ENCODE measurements at regions not wholly inside any gene's neighbourhood (a gene's known extent, or its start where the extent isn't known, plus 50 kb on each side); places are given as distances from the start of the nearest gene placed in this dataset.

GRCh38 chrX:4805502-4805901, 1092.1 kb upstream of the PRKX start:
- peak in 1 of 2 donors; percentile 9 for DNase-seq
- no peaks in the 10 kb centered on the region for H3K4me1 ChIP-seq
- no peaks in the 10 kb centered on the region for H3K27me3 ChIP-seq
- TF ChIP-seq, protein P1, sequence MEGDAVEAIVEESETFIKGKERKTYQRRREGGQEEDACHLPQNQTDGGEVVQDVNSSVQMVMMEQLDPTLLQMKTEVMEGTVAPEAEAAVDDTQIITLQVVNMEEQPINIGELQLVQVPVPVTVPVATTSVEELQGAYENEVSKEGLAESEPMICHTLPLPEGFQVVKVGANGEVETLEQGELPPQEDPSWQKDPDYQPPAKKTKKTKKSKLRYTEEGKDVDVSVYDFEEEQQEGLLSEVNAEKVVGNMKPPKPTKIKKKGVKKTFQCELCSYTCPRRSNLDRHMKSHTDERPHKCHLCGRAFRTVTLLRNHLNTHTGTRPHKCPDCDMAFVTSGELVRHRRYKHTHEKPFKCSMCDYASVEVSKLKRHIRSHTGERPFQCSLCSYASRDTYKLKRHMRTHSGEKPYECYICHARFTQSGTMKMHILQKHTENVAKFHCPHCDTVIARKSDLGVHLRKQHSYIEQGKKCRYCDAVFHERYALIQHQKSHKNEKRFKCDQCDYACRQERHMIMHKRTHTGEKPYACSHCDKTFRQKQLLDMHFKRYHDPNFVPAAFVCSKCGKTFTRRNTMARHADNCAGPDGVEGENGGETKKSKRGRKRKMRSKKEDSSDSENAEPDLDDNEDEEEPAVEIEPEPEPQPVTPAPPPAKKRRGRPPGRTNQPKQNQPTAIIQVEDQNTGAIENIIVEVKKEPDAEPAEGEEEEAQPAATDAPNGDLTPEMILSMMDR (IDR thresholded peaks at IDR 0.05) = no peak
- no peaks in the 10 kb centered on the region for H3K36me3 ChIP-seq
- H3K9me3 ChIP-seq = peaks cover 0 to 33% (median 0%) of the 10 kb centered on the region in 11 donors
- H3K4me3 ChIP-seq = no peak overlapping the region
- 25 to 32% methylated on average over 4 of the region's 4 CpGs for WGBS, 2 donors
- peak in 3 of 8 donors; percentile 46 to 72 (median 67) for ATAC-seq
- intact Hi-C loops (cut with DNase I) = no loop called here
- H3K27ac ChIP-seq = no peak overlapping the region

GRCh38 chrX:4800756-4801155, 1087.3 kb upstream of the PRKX start:
- no peak overlapping the region for H3K4me3 ChIP-seq
- no peak for DNase-seq
- H3K27ac ChIP-seq = no peak overlapping the region
- no peaks in the 10 kb centered on the region for H3K4me1 ChIP-seq
- whole genome bisulfite sequencing, 2 donors = 86 to 90% methylated on average over 4 of the region's 4 CpGs
- no peak for ATAC-seq
- peaks cover 0 to 10% (median 0%) of the 10 kb centered on the region in 11 donors for H3K9me3 ChIP-seq
- intact Hi-C loops (cut with DNase I) = no loop called here
- TF ChIP-seq, protein P1 (IDR thresholded peaks at IDR 0.05) = no peak
- no peaks in the 10 kb centered on the region for H3K27me3 ChIP-seq
- no peaks in the 10 kb centered on the region for H3K36me3 ChIP-seq

GRCh38 chrX:4787971-4788370, 1074.5 kb upstream of the PRKX start:
- peaks cover 0 to 12% (median 0%) of the 10 kb centered on the region in 11 donors for H3K9me3 ChIP-seq
- intact Hi-C loops (cut with DNase I) = no loop called here
- H3K27me3 ChIP-seq = no peaks in the 10 kb centered on the region
- TF ChIP-seq, protein P1 (IDR thresholded peaks at IDR 0.05) = peak in 1 of 9 donors; percentile 16
- no peak overlapping the region for H3K27ac ChIP-seq
- no peak overlapping the region for H3K4me3 ChIP-seq
- H3K4me1 ChIP-seq = no peaks in the 10 kb centered on the region
- ATAC-seq (no peak), DNase-seq (no peak)
- no peaks in the 10 kb centered on the region for H3K36me3 ChIP-seq
- WGBS, 2 donors = 94 to 100% methylated on average over 1 of the region's 1 CpG

DNA sequence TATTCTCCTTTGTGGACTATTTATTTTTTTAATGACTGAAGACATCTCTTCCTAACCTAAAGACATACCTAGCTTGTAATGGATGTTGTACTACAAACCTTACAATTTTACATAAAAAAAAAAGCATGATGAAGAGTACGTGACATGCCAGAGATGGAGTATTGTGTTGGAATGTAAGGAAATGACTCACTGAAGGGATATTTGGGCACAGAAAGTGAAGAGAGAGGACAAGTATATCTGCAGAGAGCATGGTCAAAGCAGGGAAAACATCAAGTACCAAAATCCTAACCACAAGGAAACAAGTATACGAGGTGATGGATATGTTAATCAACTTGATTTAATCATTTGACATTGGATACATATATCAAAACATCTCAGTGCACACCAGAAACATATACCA, 1051.4 kb upstream of the PRKX start:
- TF ChIP-seq, protein P1 (IDR thresholded peaks at IDR 0.05) = no peak
- Histone ChIP-seq H3K27ac (no peak overlapping the region), H3K36me3 (no peaks in the 10 kb centered on the region), H3K4me3 (no peak overlapping the region), H3K9me3 (no peaks in the 10 kb centered on the region), H3K27me3 (no peaks in the 10 kb centered on the region), H3K4me1 (no peaks in the 10 kb centered on the region)
- WGBS, 2 donors = 57 to 70% methylated on average over 2 of the region's 2 CpGs
- no peak for DNase-seq
- intact Hi-C loops (cut with DNase I) = no loop called here
- no peak for ATAC-seq
